SU-DHL-6 (cell line): ENCODE measurements at regions not wholly inside any gene's neighbourhood (a gene's known extent, or its start where the extent isn't known, plus 50 kb on each side); places are given as distances from the start of the nearest gene placed in this dataset.

Experiments used
- EZH2phosphoT487 ChIP-seq: fragments of 200-600 bp; sonication (generic), shearing (Covaris generic); conservative IDR thresholded peaks from 2 replicates; pipeline ENCODE4 v1.6.1; 2018; ENCODE audit warnings: mild to moderate bottlenecking, antibody characterized with exemption, low read length, moderate library complexity, mixed read lengths
- TF ChIP-seq, protein P1 (sequence below): fragments of 200-600 bp; sonication (generic); IDR thresholded peaks from one replicate; pipeline ENCODE4 v1.5.1; 2017; ENCODE audit warnings: antibody characterized with exemption, mild to moderate bottlenecking, low read length, moderate library complexity; ENCODE audit not compliant: insufficient read depth, poor library complexity, severe bottlenecking

DNA sequence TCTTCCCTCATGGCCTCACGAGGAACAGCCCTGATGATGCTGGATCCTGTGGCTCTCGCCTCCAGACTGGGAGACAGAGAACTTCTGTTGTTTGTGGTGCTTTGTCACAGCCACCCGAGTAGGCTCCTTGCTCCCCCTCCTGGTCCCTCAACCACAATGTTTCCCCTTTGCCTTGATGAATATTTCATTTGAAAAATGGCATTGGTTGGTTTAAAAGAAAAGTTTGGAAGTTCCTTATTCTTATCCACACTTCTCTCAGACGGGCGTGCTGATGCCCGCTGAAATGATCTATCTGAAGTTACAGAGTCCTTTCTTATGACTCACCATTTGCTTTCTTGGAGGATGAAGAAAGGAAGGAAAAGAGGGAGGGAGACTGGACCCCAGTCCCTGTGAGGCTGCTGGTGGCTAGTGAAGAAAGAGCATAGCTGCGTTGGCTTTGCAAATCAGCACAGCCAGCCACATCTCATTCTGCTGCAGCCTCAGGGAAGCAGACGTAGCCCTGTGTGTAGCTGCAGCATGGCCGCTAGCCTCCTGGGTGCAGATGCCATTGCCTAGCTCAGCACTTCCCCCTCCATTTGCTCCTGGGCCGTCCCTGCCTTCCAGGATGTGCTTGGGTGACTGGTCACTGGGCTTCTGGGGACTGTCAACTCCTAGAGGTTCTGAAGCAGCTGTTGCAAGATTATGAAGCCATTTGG, 185.9 kb downstream of the ERCC6L2 start:
- TF ChIP-seq, protein P1, sequence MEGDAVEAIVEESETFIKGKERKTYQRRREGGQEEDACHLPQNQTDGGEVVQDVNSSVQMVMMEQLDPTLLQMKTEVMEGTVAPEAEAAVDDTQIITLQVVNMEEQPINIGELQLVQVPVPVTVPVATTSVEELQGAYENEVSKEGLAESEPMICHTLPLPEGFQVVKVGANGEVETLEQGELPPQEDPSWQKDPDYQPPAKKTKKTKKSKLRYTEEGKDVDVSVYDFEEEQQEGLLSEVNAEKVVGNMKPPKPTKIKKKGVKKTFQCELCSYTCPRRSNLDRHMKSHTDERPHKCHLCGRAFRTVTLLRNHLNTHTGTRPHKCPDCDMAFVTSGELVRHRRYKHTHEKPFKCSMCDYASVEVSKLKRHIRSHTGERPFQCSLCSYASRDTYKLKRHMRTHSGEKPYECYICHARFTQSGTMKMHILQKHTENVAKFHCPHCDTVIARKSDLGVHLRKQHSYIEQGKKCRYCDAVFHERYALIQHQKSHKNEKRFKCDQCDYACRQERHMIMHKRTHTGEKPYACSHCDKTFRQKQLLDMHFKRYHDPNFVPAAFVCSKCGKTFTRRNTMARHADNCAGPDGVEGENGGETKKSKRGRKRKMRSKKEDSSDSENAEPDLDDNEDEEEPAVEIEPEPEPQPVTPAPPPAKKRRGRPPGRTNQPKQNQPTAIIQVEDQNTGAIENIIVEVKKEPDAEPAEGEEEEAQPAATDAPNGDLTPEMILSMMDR, result no peak
- TF ChIP-seq EZH2phosphoT487, result no peak
